Middle frontal gyrus (tissue), 1 donor: ENCODE measurements at regions not wholly inside any gene's neighbourhood (a gene's known extent, or its start where the extent isn't known, plus 50 kb on each side); places are given as distances from the start of the nearest gene placed in this dataset.
"Not testable (repeated sequence)": the region's sequence is repeated elsewhere in the genome, so short reads cannot be mapped to it uniquely, and the experiment has no call there.

Source experiments
- DNase-seq: peaks from one replicate; pipeline ENCODE4 v3.0.0-alpha.2; 2015; ENCODE audit warnings: low spot score; ENCODE audit errors: extremely low spot score

GRCh38 chr16:10312784-10313724 is 72.8 kb upstream of the ATF7IP2 start:
- no peak for DNase-seq

- DNase-seq = no peak
Measured at GRCh38 chr16:10314317-10314716, 71.5 kb upstream of the ATF7IP2 start.

GRCh38 chr16:10314811-10315210 is 71.0 kb upstream of the ATF7IP2 start:
- DNase-seq = peak; percentile 47

- no peak for DNase-seq
Measured at GRCh38 chr16:10317425-10318001, 68.3 kb upstream of the ATF7IP2 start.

GRCh38 chr16:10318798-10319500 is 66.9 kb upstream of the ATF7IP2 start:
- DNase-seq = no peak

GRCh38 chr16:10321407-10322387 is 64.2 kb upstream of the ATF7IP2 start:
- no peak for DNase-seq

- no peak for DNase-seq
Measured at GRCh38 chr16:10322723-10323527, 62.9 kb upstream of the ATF7IP2 start.

GRCh38 chr16:10323528-10323869 is 62.4 kb upstream of the ATF7IP2 start:
- no peak for DNase-seq

GRCh38 chr16:10324210-10324609 is 61.7 kb upstream of the ATF7IP2 start:
- no peak for DNase-seq

- no peak for DNase-seq
Measured at GRCh38 chr16:10325783-10326543, 59.9 kb upstream of the ATF7IP2 start.

GRCh38 chr16:10326647-10327046 is 59.2 kb upstream of the ATF7IP2 start:
- no peak for DNase-seq

- DNase-seq = not testable (repeated sequence)
Measured at GRCh38 chr16:10328291-10328690, 57.6 kb upstream of the ATF7IP2 start.

GRCh38 chr16:10332241-10332640 is 53.6 kb upstream of the ATF7IP2 start:
- no peak for DNase-seq

GRCh38 chr16:10332775-10333174 is 53.1 kb upstream of the ATF7IP2 start:
- DNase-seq = no peak

- DNase-seq = no peak
Measured at GRCh38 chr16:10333321-10334032, 52.4 kb upstream of the ATF7IP2 start.

- no peak for DNase-seq
Measured at GRCh38 chr16:10335681-10336080, 50.2 kb upstream of the ATF7IP2 start.
